ENCODE measurements at regions not wholly inside any gene's neighbourhood (a gene's known extent, or its start where the extent isn't known, plus 50 kb on each side); places are given as distances from the start of the nearest gene placed in this dataset.

GRCh38 chr2:6421888-6422287, 443.8 kb downstream of the CMPK2 start:
- TF ChIP-seq CTCF (IDR thresholded peaks at IDR 0.05 in 4 of 5, conservative IDR thresholded peaks at IDR 0.05 in 1 of 5), result no peak
- TF ChIP-seq POLR2A (IDR thresholded peaks at IDR 0.05), result no peak

GRCh38 chr2:6423157-6423556, 442.6 kb downstream of the CMPK2 start:
- ATAC-seq, result no peak
- intact Hi-C loops (cut with DNase I; ENCODE audit: low total_unique reads) (no loop called here), in situ Hi-C loops (cut with MboI; ENCODE audit: low sequenced_read_pairs in 4 of 4) (no loop called here)

More at GRCh38 chr2:6421888-6422287, 443.8 kb downstream of the CMPK2 start:
- no peaks in the 10 kb centered on the region for H3K9me3 ChIP-seq
- DNase-seq (no peak), ATAC-seq (no peak)
- H3K27me3 ChIP-seq, result no peaks in the 10 kb centered on the region
- H3K4me3 ChIP-seq, result no peak overlapping the region
- in situ Hi-C loops (cut with MboI; ENCODE audit: low sequenced_read_pairs in 4 of 4) (no loop called here), intact Hi-C loops (cut with DNase I; ENCODE audit: low total_unique reads) (no loop called here)
- no peak overlapping the region for H3K27ac ChIP-seq
- H3K36me3 ChIP-seq, result no peaks in the 10 kb centered on the region
- H3K4me1 ChIP-seq, result no peaks in the 10 kb centered on the region

GRCh38 chr2:6423944-6424343, 441.8 kb downstream of the CMPK2 start:
- DNase-seq, result no peak
- intact Hi-C loops (cut with DNase I; ENCODE audit: low total_unique reads) (no loop called here), in situ Hi-C loops (cut with MboI; ENCODE audit: low sequenced_read_pairs in 4 of 4) (no loop called here)
- Histone ChIP-seq H3K36me3 (no peaks in the 10 kb centered on the region), H3K4me3 (no peak overlapping the region), H3K4me1 (no peaks in the 10 kb centered on the region), H3K9me3 (no peaks in the 10 kb centered on the region), H3K27me3 (no peaks in the 10 kb centered on the region), H3K27ac (no peak overlapping the region)
- TF ChIP-seq CTCF (IDR thresholded peaks at IDR 0.05 in 4 of 5, conservative IDR thresholded peaks at IDR 0.05 in 1 of 5), result no peak
- TF ChIP-seq POLR2A (IDR thresholded peaks at IDR 0.05), result no peak
- no peak for ATAC-seq

More at GRCh38 chr2:6423157-6423556, 442.6 kb downstream of the CMPK2 start:
- no peaks in the 10 kb centered on the region for H3K4me1 ChIP-seq
- no peaks in the 10 kb centered on the region for H3K9me3 ChIP-seq
- TF ChIP-seq POLR2A (IDR thresholded peaks at IDR 0.05), result no peak
- no peak for TF ChIP-seq CTCF (IDR thresholded peaks at IDR 0.05 in 4 of 5, conservative IDR thresholded peaks at IDR 0.05 in 1 of 5)
- H3K27me3 ChIP-seq, result no peaks in the 10 kb centered on the region
- DNase-seq, result no peak
- H3K27ac ChIP-seq, result no peak overlapping the region
- H3K4me3 ChIP-seq, result no peak overlapping the region
- H3K36me3 ChIP-seq, result no peaks in the 10 kb centered on the region

- DNase-seq (no peak), ATAC-seq (no peak)
- no peaks in the 10 kb centered on the region for H3K4me1 ChIP-seq
- TF ChIP-seq POLR2A (IDR thresholded peaks at IDR 0.05) (no peak), CTCF (IDR thresholded peaks at IDR 0.05 in 4 of 5, conservative IDR thresholded peaks at IDR 0.05 in 1 of 5) (no peak)
- H3K9me3 ChIP-seq, result no peaks in the 10 kb centered on the region
- H3K36me3 ChIP-seq, result no peaks in the 10 kb centered on the region
- H3K27me3 ChIP-seq, result no peaks in the 10 kb centered on the region
- in situ Hi-C loops (cut with MboI; ENCODE audit: low sequenced_read_pairs in 4 of 4) (no loop called here), intact Hi-C loops (cut with DNase I; ENCODE audit: low total_unique reads) (no loop called here)
- no peak overlapping the region for H3K27ac ChIP-seq
- H3K4me3 ChIP-seq, result no peak overlapping the region
These were observed 440.7 kb downstream of the CMPK2 start for GRCh38 chr2:6425032-6425431.

All from gastrocnemius medialis (tissue), 4 donors.